ENCODE measurements at regions not wholly inside any gene's neighbourhood (a gene's known extent, or its start where the extent isn't known, plus 50 kb on each side); places are given as distances from the start of the nearest gene placed in this dataset.

DNA sequence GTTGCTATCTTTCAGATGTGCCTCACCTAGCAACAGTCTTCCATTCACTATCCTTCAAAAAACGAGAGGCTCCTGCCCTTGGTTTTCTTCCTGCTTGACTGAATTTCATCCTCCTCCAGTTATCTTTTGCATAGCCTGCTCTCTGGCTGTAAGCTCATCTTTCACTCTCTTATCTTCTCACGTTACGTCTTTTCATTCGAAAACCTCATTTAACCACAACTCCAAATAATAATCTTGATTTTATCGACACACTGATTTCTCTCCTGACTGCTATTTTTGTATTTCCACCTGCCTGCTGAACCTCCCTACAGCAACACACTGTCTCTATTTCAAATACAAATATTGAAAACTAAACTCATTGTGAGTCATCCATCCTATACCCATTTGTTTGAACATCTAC is 230.7 kb upstream of the TMC3 start:
- CTCF ChIA-PET = no interaction called here
- Mint-ChIP-seq H3K9me3 (peaks cover 15% of the 10 kb centered on the region), H3K4me3 (no peak overlapping the region), H3K27ac (no peak overlapping the region), H3K27me3 (no peaks in the 10 kb centered on the region), H3K4me1 (ENCODE audit: low read depth) (no peaks in the 10 kb centered on the region), H3K36me3 (no peaks in the 10 kb centered on the region)
- intact Hi-C loops (cut with micrococcal nuclease) = no loop called here
- POLR2A ChIA-PET = no interaction called here
- no peak for DNase-seq

DNA sequence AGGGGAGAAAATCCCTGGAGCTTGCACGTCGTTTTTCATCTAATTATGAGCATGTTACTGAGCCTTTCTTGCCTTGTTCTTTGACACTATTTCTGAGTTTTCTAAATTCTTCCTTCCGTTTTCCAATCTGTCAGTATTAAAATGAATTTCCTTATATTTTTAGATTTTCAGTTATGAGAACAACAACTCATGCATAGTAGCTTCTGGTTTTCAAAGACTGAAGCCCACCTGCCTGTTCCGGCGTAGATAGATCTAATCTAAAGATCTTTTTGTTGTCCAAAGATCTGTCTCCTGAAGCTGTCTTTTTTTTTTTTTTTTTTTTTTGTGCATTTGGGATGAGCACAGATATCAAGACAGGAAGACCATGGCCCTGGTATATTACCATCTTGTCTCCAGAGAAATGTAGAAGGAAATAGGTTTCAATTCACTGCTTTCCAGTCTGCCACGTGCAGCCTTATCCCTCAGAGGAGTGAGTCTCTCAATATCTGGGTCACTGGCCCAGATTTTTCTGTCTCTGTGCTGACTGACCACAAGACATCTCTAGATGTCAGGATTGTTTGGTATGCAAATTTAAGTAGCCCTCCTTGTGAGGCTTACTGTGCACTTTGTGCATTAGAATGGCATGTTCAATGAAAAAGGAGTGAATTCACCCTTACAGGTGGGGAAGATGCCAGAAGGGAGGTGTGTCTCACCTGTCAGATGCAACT is 222.3 kb upstream of the TMC3 start:
- H3K27ac Mint-ChIP-seq = no peak overlapping the region
- CTCF ChIA-PET = no interaction called here

GRCh38 chr15:81595752-81596151 is 221.7 kb upstream of the TMC3 start:
- no peaks in the 10 kb centered on the region for H3K27me3 Mint-ChIP-seq
- no peaks in the 10 kb centered on the region for H3K36me3 Mint-ChIP-seq
- POLR2A ChIA-PET = no interaction called here
- no peak for DNase-seq
- CTCF ChIA-PET = no interaction called here
- intact Hi-C loops (cut with micrococcal nuclease) = no loop called here
- no peak overlapping the region for H3K27ac Mint-ChIP-seq
- peaks cover 6% of the 10 kb centered on the region for H3K9me3 Mint-ChIP-seq
- no peak overlapping the region for H3K4me3 Mint-ChIP-seq
- no peaks in the 10 kb centered on the region for H3K4me1 Mint-ChIP-seq (ENCODE audit: low read depth)

More for the DNA sequence above, 222.3 kb upstream of the TMC3 start:
- H3K9me3 Mint-ChIP-seq = peaks cover 10% of the 10 kb centered on the region
- POLR2A ChIA-PET = no interaction called here
- intact Hi-C loops (cut with micrococcal nuclease) = no loop called here
- H3K4me3 Mint-ChIP-seq = no peak overlapping the region
- DNase-seq = no peak
- H3K4me1 Mint-ChIP-seq (ENCODE audit: low read depth) = no peaks in the 10 kb centered on the region
- no peaks in the 10 kb centered on the region for H3K27me3 Mint-ChIP-seq
- no peaks in the 10 kb centered on the region for H3K36me3 Mint-ChIP-seq

DNA sequence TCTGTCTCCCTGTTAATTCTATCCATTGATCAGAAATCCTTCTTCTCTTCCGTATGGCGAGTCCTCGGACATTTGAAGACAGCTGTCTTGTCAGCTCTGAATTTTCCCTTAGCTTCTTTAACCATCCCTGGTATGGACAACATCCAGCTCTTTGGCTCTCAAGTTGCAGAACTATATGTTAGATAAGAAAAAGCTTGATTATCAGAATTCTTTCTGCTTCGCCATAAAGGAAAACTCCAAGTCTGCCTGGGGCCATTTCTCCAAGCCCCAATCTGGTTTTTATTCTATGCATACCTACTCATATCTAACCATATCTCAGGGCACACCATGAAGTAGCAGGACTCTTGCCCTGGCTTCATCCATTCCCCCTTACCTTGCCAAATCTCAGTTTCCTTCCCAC is 215.7 kb upstream of the TMC3 start:
- CTCF ChIA-PET = no interaction called here
- no peak overlapping the region for H3K4me3 Mint-ChIP-seq
- no peaks in the 10 kb centered on the region for H3K27me3 Mint-ChIP-seq
- no peak overlapping the region for H3K27ac Mint-ChIP-seq
- H3K9me3 Mint-ChIP-seq = no peaks in the 10 kb centered on the region
- no peaks in the 10 kb centered on the region for H3K36me3 Mint-ChIP-seq
- no peak for DNase-seq
- H3K4me1 Mint-ChIP-seq (ENCODE audit: low read depth) = no peaks in the 10 kb centered on the region
- POLR2A ChIA-PET = no interaction called here
- intact Hi-C loops (cut with micrococcal nuclease) = no loop called here

- Mint-ChIP-seq H3K27me3 (peaks cover 18% of the 10 kb centered on the region), H3K36me3 (no peaks in the 10 kb centered on the region), H3K9me3 (no peaks in the 10 kb centered on the region), H3K4me1 (ENCODE audit: low read depth) (no peaks in the 10 kb centered on the region), H3K4me3 (no peak overlapping the region), H3K27ac (no peak overlapping the region)
- intact Hi-C loops (cut with micrococcal nuclease) = no loop called here
- ChIA-PET CTCF (no interaction called here), POLR2A (no interaction called here)
- no peak for DNase-seq
Measured at GRCh38 chr15:81575436-81576123, 201.6 kb upstream of the TMC3 start.

DNA sequence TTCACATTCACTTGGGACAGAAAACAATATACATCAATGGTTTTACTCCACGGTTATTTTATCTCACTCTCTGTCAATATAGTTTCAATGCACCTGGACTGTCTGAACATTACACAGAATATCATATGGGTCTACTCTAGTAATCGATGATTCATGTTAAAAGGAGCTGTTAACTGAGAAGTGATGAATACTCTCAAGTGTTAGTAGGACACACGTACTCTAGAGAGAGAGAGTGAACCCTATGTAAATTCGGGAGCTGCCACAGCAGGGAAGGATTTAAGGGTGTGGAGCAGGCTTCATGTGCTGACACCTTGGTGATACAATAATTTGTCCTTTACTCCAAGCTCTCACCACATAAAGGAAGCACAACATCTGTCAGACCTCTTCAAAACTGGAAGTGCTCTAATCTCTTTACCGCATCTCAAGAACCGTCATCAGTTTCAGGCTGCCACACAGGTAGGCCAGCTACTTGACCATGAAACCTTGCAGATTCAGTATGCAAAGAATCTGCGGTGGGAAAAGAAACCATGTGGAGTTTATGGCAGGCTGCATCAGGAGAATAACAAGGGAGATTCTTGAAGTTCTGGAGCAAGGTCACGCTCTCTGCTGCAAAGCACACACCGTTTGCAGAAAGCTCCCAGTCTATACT is 199.2 kb upstream of the TMC3 start:
- POLR2A ChIA-PET = no interaction called here
- no peaks in the 10 kb centered on the region for H3K4me1 Mint-ChIP-seq (ENCODE audit: low read depth)
- CTCF ChIA-PET = no interaction called here
- H3K36me3 Mint-ChIP-seq = no peaks in the 10 kb centered on the region
- peaks cover 11% of the 10 kb centered on the region for H3K27me3 Mint-ChIP-seq
- intact Hi-C loops (cut with micrococcal nuclease) = no loop called here
- H3K9me3 Mint-ChIP-seq = no peaks in the 10 kb centered on the region
- no peak overlapping the region for H3K4me3 Mint-ChIP-seq
- no peak overlapping the region for H3K27ac Mint-ChIP-seq
- DNase-seq = no peak

DNA sequence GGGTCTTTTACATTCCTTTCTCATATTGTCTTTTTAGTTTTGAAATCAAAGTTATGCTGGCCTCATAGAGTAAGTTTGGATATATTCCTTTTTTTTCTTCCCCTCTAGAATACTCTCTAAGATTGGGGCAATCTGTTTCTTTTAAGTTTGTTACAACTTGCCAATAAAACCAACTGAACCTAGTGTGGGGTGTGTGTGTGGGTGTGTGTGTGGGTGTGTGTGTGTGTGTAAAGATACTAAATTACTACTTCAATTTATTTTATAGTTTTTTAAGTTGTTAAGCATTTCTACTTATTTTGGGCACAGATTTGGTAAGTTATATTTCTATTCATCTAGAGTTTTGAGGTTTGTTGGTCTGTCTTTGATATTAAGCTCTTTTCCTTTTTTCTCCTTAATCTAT is 198.2 kb upstream of the TMC3 start:
- no peaks in the 10 kb centered on the region for H3K9me3 Mint-ChIP-seq
- H3K36me3 Mint-ChIP-seq = no peaks in the 10 kb centered on the region
- no peak overlapping the region for H3K4me3 Mint-ChIP-seq
- H3K27me3 Mint-ChIP-seq = peaks cover 11% of the 10 kb centered on the region
- CTCF ChIA-PET = interaction anchor here (1.1 kb wide), 1 partner anchor 368 kb away, joined by 3 read pairs; no protein-coding TSS in a partner anchor
- no peak overlapping the region for H3K27ac Mint-ChIP-seq
- intact Hi-C loops (cut with micrococcal nuclease) = no loop called here
- POLR2A ChIA-PET = no interaction called here
- no peaks in the 10 kb centered on the region for H3K4me1 Mint-ChIP-seq (ENCODE audit: low read depth)
- DNase-seq = no peak

DNA sequence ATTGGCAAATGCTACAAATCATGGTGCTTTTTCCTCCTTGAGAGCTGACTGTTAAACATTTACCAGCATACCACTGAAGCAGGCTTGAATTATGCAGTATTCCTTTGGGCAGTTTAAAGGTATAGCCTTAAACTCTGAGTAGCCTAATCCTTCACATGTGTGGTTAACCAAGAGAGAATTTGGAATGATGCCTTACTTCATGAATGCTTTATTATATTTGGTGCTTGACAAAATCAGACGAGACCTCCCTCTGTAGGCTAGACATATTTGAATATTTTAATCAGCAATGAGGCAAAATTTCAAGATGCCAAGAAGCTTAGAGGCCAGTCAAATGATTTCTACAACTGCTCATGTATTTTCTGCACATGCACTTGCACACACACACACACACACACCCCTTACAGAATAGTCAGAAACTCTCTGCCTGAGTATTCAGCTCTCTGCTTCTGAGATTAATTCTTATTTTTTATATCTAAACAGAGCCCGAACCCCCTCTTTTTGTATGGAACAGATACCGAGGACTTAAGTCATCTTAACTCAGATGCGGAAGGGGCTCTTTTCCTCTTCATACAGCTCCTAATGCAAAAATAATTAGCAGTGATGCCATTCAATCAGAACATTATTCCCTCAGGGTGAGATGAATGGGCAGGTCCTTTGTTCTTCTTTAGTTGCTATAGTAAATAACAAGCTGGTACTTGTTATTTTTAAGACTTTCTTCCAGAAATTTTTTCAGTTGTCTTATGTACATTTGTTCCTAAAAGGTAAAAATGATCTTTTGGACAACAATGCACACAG is 195.5 kb upstream of the TMC3 start:
- H3K4me3 Mint-ChIP-seq = no peak overlapping the region
- CTCF ChIA-PET = no interaction called here

GRCh38 chr15:81567924-81568323 is 193.9 kb upstream of the TMC3 start:
- no peaks in the 10 kb centered on the region for H3K36me3 Mint-ChIP-seq
- no peaks in the 10 kb centered on the region for H3K9me3 Mint-ChIP-seq
- DNase-seq = no peak
- CTCF ChIA-PET = no interaction called here
- no peak overlapping the region for H3K27ac Mint-ChIP-seq
- POLR2A ChIA-PET = no interaction called here
- intact Hi-C loops (cut with micrococcal nuclease) = no loop called here
- H3K4me3 Mint-ChIP-seq = no peak overlapping the region
- no peaks in the 10 kb centered on the region for H3K4me1 Mint-ChIP-seq (ENCODE audit: low read depth)
- peaks cover 4% of the 10 kb centered on the region for H3K27me3 Mint-ChIP-seq

More for the DNA sequence above, 195.5 kb upstream of the TMC3 start:
- no peaks in the 10 kb centered on the region for H3K4me1 Mint-ChIP-seq (ENCODE audit: low read depth)
- no peak overlapping the region for H3K27ac Mint-ChIP-seq
- no peaks in the 10 kb centered on the region for H3K9me3 Mint-ChIP-seq
- H3K36me3 Mint-ChIP-seq = no peaks in the 10 kb centered on the region
- DNase-seq = no peak
- POLR2A ChIA-PET = no interaction called here
- peaks cover 6% of the 10 kb centered on the region for H3K27me3 Mint-ChIP-seq
- intact Hi-C loops (cut with micrococcal nuclease) = no loop called here

GRCh38 chr15:81562986-81563385 is 189.0 kb upstream of the TMC3 start:
- H3K4me3 Mint-ChIP-seq = no peak overlapping the region
- H3K36me3 Mint-ChIP-seq = no peaks in the 10 kb centered on the region
- H3K4me1 Mint-ChIP-seq (ENCODE audit: low read depth) = no peaks in the 10 kb centered on the region

DNA sequence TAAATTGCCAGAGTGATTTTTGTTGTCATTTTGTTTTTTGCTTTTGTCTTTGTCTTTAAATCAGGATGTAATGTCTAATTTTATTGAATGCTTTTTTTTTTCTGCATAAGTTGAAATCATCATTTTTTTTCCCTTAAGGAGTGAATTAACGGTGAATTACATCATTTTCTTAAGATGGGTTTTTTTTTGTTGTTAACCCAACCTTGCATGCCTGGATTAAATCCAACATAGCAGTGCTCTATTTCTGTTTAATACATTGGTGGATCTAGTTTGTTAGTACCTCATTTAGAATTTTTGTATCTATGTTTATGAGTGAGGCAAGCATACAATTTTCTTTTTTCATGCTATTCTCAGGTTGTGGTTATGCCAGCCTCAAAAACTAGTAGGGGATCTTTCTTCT is 186.4 kb upstream of the TMC3 start:
- POLR2A ChIA-PET = no interaction called here

More at GRCh38 chr15:81562986-81563385, 189.0 kb upstream of the TMC3 start:
- Mint-ChIP-seq H3K9me3 (no peaks in the 10 kb centered on the region), H3K27me3 (peaks cover 1% of the 10 kb centered on the region), H3K27ac (no peak overlapping the region)
- intact Hi-C loops (cut with micrococcal nuclease) = no loop called here
- CTCF ChIA-PET = no interaction called here
- POLR2A ChIA-PET = no interaction called here
- no peak for DNase-seq

DNA sequence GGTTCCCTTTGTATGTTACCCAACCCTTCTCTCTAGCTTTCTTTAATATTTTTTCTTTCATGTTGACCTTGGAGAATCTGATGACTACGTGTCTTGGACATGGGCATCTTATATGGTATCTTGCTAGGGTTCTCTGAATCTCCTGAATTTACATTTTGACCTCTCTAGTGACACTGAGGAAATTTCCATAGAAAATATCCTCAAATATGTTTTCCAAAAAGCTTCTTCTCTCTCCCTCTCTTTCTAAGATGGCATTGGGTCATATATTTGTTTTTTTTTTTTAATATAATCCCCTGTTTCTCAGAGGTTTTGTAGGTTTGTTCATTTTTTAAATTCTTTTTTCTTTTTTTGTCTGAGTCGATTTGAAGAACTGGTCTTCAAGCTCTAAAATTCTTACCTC is 184.0 kb upstream of the TMC3 start:
- ChIA-PET POLR2A (no interaction called here), CTCF (no interaction called here)
- DNase-seq = no peak
- Mint-ChIP-seq H3K4me3 (no peak overlapping the region), H3K27me3 (peaks cover 2% of the 10 kb centered on the region), H3K36me3 (no peaks in the 10 kb centered on the region), H3K27ac (no peak overlapping the region), H3K4me1 (ENCODE audit: low read depth) (no peaks in the 10 kb centered on the region), H3K9me3 (no peaks in the 10 kb centered on the region)
- intact Hi-C loops (cut with micrococcal nuclease) = no loop called here

More for the DNA sequence above, 186.4 kb upstream of the TMC3 start:
- no peak for DNase-seq
- intact Hi-C loops (cut with micrococcal nuclease) = no loop called here
- no peaks in the 10 kb centered on the region for H3K4me1 Mint-ChIP-seq (ENCODE audit: low read depth)
- no peak overlapping the region for H3K27ac Mint-ChIP-seq
- H3K4me3 Mint-ChIP-seq = no peak overlapping the region
- CTCF ChIA-PET = no interaction called here
- H3K27me3 Mint-ChIP-seq = peaks cover 1% of the 10 kb centered on the region
- no peaks in the 10 kb centered on the region for H3K9me3 Mint-ChIP-seq
- no peaks in the 10 kb centered on the region for H3K36me3 Mint-ChIP-seq
